H1 (cell line): ENCODE measurements at regions not wholly inside any gene's neighbourhood (a gene's known extent, or its start where the extent isn't known, plus 50 kb on each side); places are given as distances from the start of the nearest gene placed in this dataset.

ENCODE experiments used
- CTCF ChIA-PET: fragments of 300-600 bp; sonication (Branson Sonifier 250); formaldehyde crosslinking; loops from one replicate; lab custom pipeline; 2021; ENCODE audit not compliant: partially characterized antibody; lab: Charles Lee
- POLR2A ChIA-PET: fragments of 300-600 bp; sonication (Branson Sonifier 250); formaldehyde crosslinking; loops from one replicate; lab custom pipeline; 2021; ENCODE audit warnings: inconsistent platforms; ENCODE audit not compliant: partially characterized antibody; lab: Charles Lee
- DNase-seq, 2 experiments: peaks; one replicate each; pipeline versions ENCODE4 v3.0.0 to v3.0.0-alpha.2; 2010 to 2022; ENCODE audit warnings: low spot score in 2 of 2, low read depth in 1 of 2, mixed read lengths in 1 of 2
- FAIRE-seq: peaks from 2 replicates; lab custom pipeline; 2011; peaks lifted over from hg19 to GRCh38; lab: Jason Lieb, UNC
- H2AFZ ChIP-seq: 2 replicates; pipeline ENCODE4 v1.8.1; 2012; ENCODE audit warnings: low read length, inconsistent platforms
- H2AK5ac ChIP-seq: 2 replicates; pipeline ENCODE4 v1.6.1; 2013; ENCODE audit warnings: low read depth, low read length
- H2BK120ac ChIP-seq: replicated peaks from 2 replicates; pipeline ENCODE3; 2013; ENCODE audit warnings: low read depth, low read length, inconsistent platforms
- H2BK12ac ChIP-seq: 2 replicates; pipeline ENCODE4 v1.6.1; 2013; ENCODE audit warnings: low read depth, low read length
- H2BK15ac ChIP-seq: 2 replicates; pipeline ENCODE4 v1.6.1; 2013; ENCODE audit warnings: low read length
- H2BK20ac ChIP-seq: 2 replicates; pipeline ENCODE4 v1.6.1; 2013; ENCODE audit warnings: low read length
- H2BK5ac ChIP-seq: 2 replicates; pipeline ENCODE4 v1.6.1; 2013; ENCODE audit warnings: low read depth, low read length
- H3K14ac ChIP-seq: 2 replicates; pipeline ENCODE4 v1.6.1; 2013; ENCODE audit warnings: inconsistent platforms; ENCODE audit not compliant: insufficient read length
- H3K18ac ChIP-seq: 2 replicates; pipeline ENCODE4 v1.6.1; 2013; ENCODE audit warnings: low read length; ENCODE audit errors: extremely low read depth
- H3K23ac ChIP-seq: 2 replicates; pipeline ENCODE4 v1.6.1; 2013; ENCODE audit warnings: inconsistent platforms; ENCODE audit not compliant: insufficient read length
- H3K23me2 ChIP-seq: 2 replicates; pipeline ENCODE4 v1.6.1; 2013; ENCODE audit warnings: low read depth, low read length
- H3K27ac ChIP-seq: 2 replicates; pipeline ENCODE4 v1.6.1; 2011; ENCODE audit warnings: low read depth, low read length, inconsistent platforms
- H3K27me3 ChIP-seq, 4 experiments: replicated peaks in 1 of 4; 1 replicate in 1 of 4; 2 replicates in 3 of 4; pipeline versions ENCODE4 v1.6.1 to v1.8.1; 2011 to 2013; ENCODE audit warnings: low read length in 3 of 4, mild to moderate bottlenecking in 3 of 4, inconsistent platforms in 2 of 4, mixed read lengths in 2 of 4, moderate library complexity in 1 of 4; ENCODE audit not compliant: control insufficient read depth in 3 of 4, insufficient read depth in 3 of 4; ENCODE audit errors: extremely low read depth in 1 of 4
- H3K36me3 ChIP-seq, 4 experiments: 2 replicates each; pipeline versions ENCODE4 v1.6.1 to v1.8.1; 2011 to 2013; ENCODE audit warnings: mild to moderate bottlenecking in 4 of 4, low read length in 3 of 4, moderate library complexity in 2 of 4, control low read depth in 1 of 4, inconsistent platforms in 1 of 4; ENCODE audit not compliant: insufficient read depth in 4 of 4, control insufficient read depth in 2 of 4
- H3K4ac ChIP-seq: replicated peaks from 2 replicates; pipeline ENCODE3; 2013; ENCODE audit warnings: low read length, low read depth, mixed read lengths, inconsistent platforms; ENCODE audit not compliant: insufficient read length
- H3K4me1 ChIP-seq, 4 experiments: replicated peaks in 1 of 4; 1 replicate in 1 of 4; 2 replicates in 3 of 4; pipeline versions ENCODE4 v1.6.1 to v1.8.1; 2011 to 2013; ENCODE audit warnings: low read length in 3 of 4, inconsistent platforms in 2 of 4, mixed read lengths in 1 of 4; ENCODE audit not compliant: insufficient read depth in 4 of 4, control insufficient read depth in 3 of 4
- H3K4me2 ChIP-seq, 2 experiments: 2 replicates each; pipeline versions ENCODE4 v1.6.1 to v1.8.1; 2011 to 2013; ENCODE audit warnings: low read depth in 2 of 2, low read length in 2 of 2, control low read depth in 1 of 2, inconsistent platforms in 1 of 2, mild to moderate bottlenecking in 1 of 2; ENCODE audit not compliant: insufficient read depth in 1 of 2
- H3K4me3 ChIP-seq, 4 experiments: fragments of 200-600, 300-600 bp in 1 of 4; sonication (generic), shearing (Covaris generic), sonication (Bioruptor Twin) in 1 of 4; 2 replicates each; pipeline versions ENCODE4 v1.5.1 to v1.8.1; 2011 to 2016; ENCODE audit warnings: low read length in 4 of 4, low read depth in 3 of 4, control low read depth in 2 of 4, inconsistent platforms in 2 of 4, mild to moderate bottlenecking in 2 of 4, mixed read lengths in 1 of 4, moderate library complexity in 1 of 4; ENCODE audit not compliant: insufficient read depth in 2 of 4; ENCODE audit errors: extremely low read depth in 1 of 4
- H3K56ac ChIP-seq: replicated peaks from 2 replicates; pipeline ENCODE3; 2013; ENCODE audit warnings: low read depth, mild to moderate bottlenecking, mixed read lengths, low read length, inconsistent platforms; ENCODE audit not compliant: insufficient read length
- H3K79me1 ChIP-seq: 2 replicates; pipeline ENCODE4 v1.6.1; 2013; ENCODE audit warnings: low read depth, low read length, control low read depth
- H3K79me2 ChIP-seq, 2 experiments: 2 replicates each; pipeline versions ENCODE4 v1.6.1 to v1.8.1; 2012 to 2013; ENCODE audit warnings: low read length in 2 of 2, mild to moderate bottlenecking in 2 of 2, inconsistent platforms in 1 of 2; ENCODE audit not compliant: insufficient read depth in 2 of 2, control insufficient read depth in 1 of 2
- H3K9ac ChIP-seq, 4 experiments: replicated peaks in 1 of 4; 1 replicate in 1 of 4; 2 replicates in 3 of 4; pipeline versions ENCODE4 v1.6.1 to v1.8.1; 2011 to 2013; ENCODE audit warnings: low read depth in 3 of 4, low read length in 3 of 4, control low read depth in 2 of 4, mild to moderate bottlenecking in 2 of 4, moderate library complexity in 2 of 4, inconsistent platforms in 1 of 4; ENCODE audit errors: extremely low read depth in 1 of 4
- H3K9me3 ChIP-seq, 2 experiments: 2 replicates each; pipeline versions ENCODE4 v1.6.1 to v1.8.1; 2012 to 2013; ENCODE audit warnings: mild to moderate bottlenecking in 2 of 2, moderate library complexity in 2 of 2, control low read depth in 1 of 2, inconsistent platforms in 1 of 2, low read depth in 1 of 2, low read length in 1 of 2, mixed read lengths in 1 of 2; ENCODE audit not compliant: insufficient read depth in 2 of 2
- H4K20me1 ChIP-seq, 2 experiments: replicated peaks in 1 of 2; 2 replicates each; pipeline versions ENCODE3 to v1.8.1; 2011 to 2013; ENCODE audit warnings: inconsistent platforms in 2 of 2, low read length in 2 of 2, mild to moderate bottlenecking in 1 of 2; ENCODE audit not compliant: insufficient read depth in 2 of 2, control insufficient read depth in 1 of 2
- H4K5ac ChIP-seq: 2 replicates; pipeline ENCODE4 v1.6.1; 2013; ENCODE audit warnings: low read length, low read depth, mixed read lengths, inconsistent platforms; ENCODE audit not compliant: insufficient read length
- H4K8ac ChIP-seq: 2 replicates; pipeline ENCODE4 v1.8.0; 2013; ENCODE audit warnings: mild to moderate bottlenecking, moderate library complexity, low read length, inconsistent platforms; ENCODE audit not compliant: insufficient read depth; ENCODE audit errors: extremely low read depth
- H4K91ac ChIP-seq: replicated peaks from 2 replicates; pipeline ENCODE3; 2013; ENCODE audit warnings: low read length, mixed read lengths, inconsistent platforms; ENCODE audit not compliant: insufficient read length
- ASH2L ChIP-seq: fragments of 200-600, 300-600 bp; sonication (generic); IDR thresholded peaks from one replicate; pipeline ENCODE4 v1.7.1; 2017; ENCODE audit warnings: low read length
- BRCA1 ChIP-seq: IDR thresholded peaks from 2 replicates; pipeline ENCODE4 v1.6.1; 2012; ENCODE audit warnings: low read depth, low read length, improper control_type of control experiment
- CEBPB ChIP-seq: IDR thresholded peaks from 2 replicates; pipeline ENCODE4 v1.6.1; 2012; ENCODE audit warnings: low read depth, low read length
- EP300 ChIP-seq, 2 experiments: IDR thresholded peaks; 1 replicate in 1 of 2; 2 replicates in 1 of 2; pipeline ENCODE4 v1.6.1; 2011 to 2012; ENCODE audit warnings: low read depth in 2 of 2, low read length in 2 of 2, mild to moderate bottlenecking in 2 of 2, borderline replicate concordance in 1 of 2, inconsistent platforms in 1 of 2, moderate library complexity in 1 of 2
- NANOG ChIP-seq: IDR thresholded peaks from 2 replicates; pipeline ENCODE4 v1.6.1; 2011; ENCODE audit warnings: low read length, low read depth, mild to moderate bottlenecking, inconsistent platforms; ENCODE audit not compliant: insufficient read depth, poor library complexity, severe bottlenecking
- RFX5 ChIP-seq: IDR thresholded peaks from 2 replicates; pipeline ENCODE4 v1.6.1; 2011; ENCODE audit warnings: low read depth, low read length, improper control_type of control experiment, borderline replicate concordance
- SIN3A ChIP-seq, 2 experiments: IDR thresholded peaks in 1 of 2; conservative IDR thresholded peaks in 1 of 2; 2 replicates each; pipeline ENCODE4 v1.6.1; 2011 to 2012; ENCODE audit warnings: low read length in 2 of 2, improper control_type of control experiment in 1 of 2, low read depth in 1 of 2, mild to moderate bottlenecking in 1 of 2
- SIRT6 ChIP-seq: IDR thresholded peaks from one replicate; pipeline ENCODE4 v1.7.1; 2012; ENCODE audit warnings: low read length, inconsistent platforms
- TBP ChIP-seq: IDR thresholded peaks from 2 replicates; pipeline ENCODE4 v1.6.1; 2011; ENCODE audit warnings: low read depth, low read length, improper control_type of control experiment
- TCF12 ChIP-seq: IDR thresholded peaks from 2 replicates; pipeline ENCODE4 v1.6.1; 2011; ENCODE audit warnings: low read depth, mild to moderate bottlenecking, low read length
- WGBS, 2 experiments: shearing (Covaris generic) in 1 of 2; methylation state at CpG; one replicate each; pipeline versions ENCODE4 v1.1.6 to v1.1.7; 2013 to 2015; ENCODE audit warnings: low lambda C conversion rate in 2 of 2, mixed read lengths in 2 of 2, inconsistent platforms in 1 of 2, low coverage in 1 of 2, missing lambda C conversion rate in 1 of 2; ENCODE audit not compliant: insufficient replicate concordance in 2 of 2, insufficient coverage in 1 of 2, insufficient read length in 1 of 2; ENCODE audit errors: extremely low coverage in 1 of 2, missing lambda C conversion rate in 1 of 2; 5-methylcytosine and 5-hydroxymethylcytosine counted together
- TF ChIP-seq, protein P1 (sequence below): IDR thresholded peaks from 2 replicates; pipeline ENCODE4 v1.6.1; 2012; ENCODE audit warnings: low read length, inconsistent platforms
- TF ChIP-seq, protein P2 (sequence below): IDR thresholded peaks from 2 replicates; pipeline ENCODE4 v1.6.1; 2011; ENCODE audit warnings: low read length, improper control_type of control experiment

DNA sequence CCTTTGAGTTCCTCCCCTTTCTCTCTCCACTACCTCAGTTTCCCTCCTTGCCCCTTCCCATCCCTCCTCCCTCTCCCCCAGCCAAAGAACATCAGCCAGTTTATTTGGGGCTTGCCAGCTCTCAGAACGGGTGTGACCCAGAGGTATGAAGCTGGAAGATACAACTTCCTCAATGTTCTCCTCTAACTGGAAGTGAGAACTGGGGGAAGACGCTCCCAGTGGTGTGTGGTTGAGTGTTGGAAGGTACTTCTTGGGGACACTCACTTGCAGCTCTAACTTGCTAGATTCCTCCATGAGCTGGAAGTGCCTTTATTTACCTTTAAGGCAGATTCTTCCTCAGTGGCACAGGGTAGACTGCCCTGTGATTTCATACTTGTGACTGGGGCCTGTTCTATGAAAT lies 110.5 kb upstream of the HABP2 start:
- Histone ChIP-seq H2BK15ac (no peak overlapping the region), H3K4me3 (no peak overlapping the region), H3K56ac (no peak overlapping the region), H3K23ac (no peak overlapping the region), H3K9me3 (no peaks in the 10 kb centered on the region), H3K4me1 (no peaks in the 10 kb centered on the region; a peak in 1 of 7 replicates), H3K4me2 (no peak overlapping the region), H3K18ac (no peak overlapping the region), H2AK5ac (no peak overlapping the region), H3K36me3 (no peaks in the 10 kb centered on the region), H4K5ac (no peak overlapping the region), H4K91ac (no peak overlapping the region), H3K9ac (no peak overlapping the region), H3K4ac (no peak overlapping the region), H3K23me2 (no peaks in the 10 kb centered on the region), H3K14ac (no peak overlapping the region), H3K27me3 (no peaks in the 10 kb centered on the region), H4K8ac (no peak overlapping the region), H2BK20ac (no peak overlapping the region), H3K79me2 (no peaks in the 10 kb centered on the region), H2AFZ (no peak overlapping the region), H2BK120ac (no peak overlapping the region), H2BK5ac (no peak overlapping the region), H2BK12ac (no peak overlapping the region), H4K20me1 (peaks cover 0 to 1% of the 10 kb centered on the region in 2 experiments), H3K27ac (no peak overlapping the region), H3K79me1 (no peaks in the 10 kb centered on the region; the same call in 1 of the 2 replicates)
- WGBS, 2 experiments, result 85% methylated on average over 2 of the region's 2 CpGs; no CpG with 5 or more reads in 1 of the 2 experiments
- ChIA-PET POLR2A (no interaction called here), CTCF (interaction anchor here (0.7 to 9.0 kb wide), 6 partner anchors 9 to 78 kb away, joined by 3 to 82 read pairs (median 12); no protein-coding TSS in a partner anchor)
- no peak for DNase-seq
- no peak for FAIRE-seq
- TF ChIP-seq, protein P1, sequence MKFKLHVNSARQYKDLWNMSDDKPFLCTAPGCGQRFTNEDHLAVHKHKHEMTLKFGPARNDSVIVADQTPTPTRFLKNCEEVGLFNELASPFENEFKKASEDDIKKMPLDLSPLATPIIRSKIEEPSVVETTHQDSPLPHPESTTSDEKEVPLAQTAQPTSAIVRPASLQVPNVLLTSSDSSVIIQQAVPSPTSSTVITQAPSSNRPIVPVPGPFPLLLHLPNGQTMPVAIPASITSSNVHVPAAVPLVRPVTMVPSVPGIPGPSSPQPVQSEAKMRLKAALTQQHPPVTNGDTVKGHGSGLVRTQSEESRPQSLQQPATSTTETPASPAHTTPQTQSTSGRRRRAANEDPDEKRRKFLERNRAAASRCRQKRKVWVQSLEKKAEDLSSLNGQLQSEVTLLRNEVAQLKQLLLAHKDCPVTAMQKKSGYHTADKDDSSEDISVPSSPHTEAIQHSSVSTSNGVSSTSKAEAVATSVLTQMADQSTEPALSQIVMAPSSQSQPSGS, result no peak
- TF ChIP-seq TCF12, result no peak
- no peak for TF ChIP-seq NANOG
- TF ChIP-seq EP300 (IDR thresholded peaks at IDR 0.05; ENCODE audit: borderline replicate concordance in 1 of 2, low read depth in 2 of 2, low read length in 2 of 2), result no peak
- no peak for TF ChIP-seq SIRT6
- no peak for TF ChIP-seq BRCA1
- TF ChIP-seq RFX5, result no peak
- no peak for TF ChIP-seq SIN3A (conservative IDR thresholded peaks at IDR 0.05 in 1 of 2, IDR thresholded peaks at IDR 0.05 in 1 of 2; ENCODE audit: low read depth in 1 of 2, low read length in 2 of 2)
- no peak for TF ChIP-seq TBP
- TF ChIP-seq CEBPB, result no peak
- TF ChIP-seq, protein P2, sequence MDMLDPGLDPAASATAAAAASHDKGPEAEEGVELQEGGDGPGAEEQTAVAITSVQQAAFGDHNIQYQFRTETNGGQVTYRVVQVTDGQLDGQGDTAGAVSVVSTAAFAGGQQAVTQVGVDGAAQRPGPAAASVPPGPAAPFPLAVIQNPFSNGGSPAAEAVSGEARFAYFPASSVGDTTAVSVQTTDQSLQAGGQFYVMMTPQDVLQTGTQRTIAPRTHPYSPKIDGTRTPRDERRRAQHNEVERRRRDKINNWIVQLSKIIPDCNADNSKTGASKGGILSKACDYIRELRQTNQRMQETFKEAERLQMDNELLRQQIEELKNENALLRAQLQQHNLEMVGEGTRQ, result no peak
- no peak for TF ChIP-seq ASH2L
